Transverse colon (tissue), 3 donors: ENCODE measurements at regions not wholly inside any gene's neighbourhood (a gene's known extent, or its start where the extent isn't known, plus 50 kb on each side); places are given as distances from the start of the nearest gene placed in this dataset.

Source experiments
- CTCF ChIP-seq, 5 experiments: fragments of 200-600 bp in 3 of 5; fragments of 450-650 bp in 2 of 5; sonication (generic) in 3 of 5; IDR thresholded peaks; 1 replicate in 2 of 5; 2 replicates in 3 of 5; pipeline ENCODE4 v1.5.1; 2016 to 2017; ENCODE audit warnings: antibody characterized with exemption in 5 of 5, inconsistent platforms in 3 of 5, mild to moderate bottlenecking in 2 of 5, moderate library complexity in 1 of 5
- POLR2A ChIP-seq: fragments of 450-650 bp; IDR thresholded peaks from one replicate; pipeline ENCODE4 v1.6.1; 2016; ENCODE audit warnings: antibody characterized with exemption, mild to moderate bottlenecking, moderate library complexity

GRCh38 chr14:58817846-58818245 lies 180.1 kb downstream of the DACT1 start:
- TF ChIP-seq CTCF (IDR thresholded peaks at IDR 0.05) (no peak), POLR2A (no peak)
